Duodenal mucosa (tissue), 2 donors: ENCODE measurements at regions not wholly inside any gene's neighbourhood (a gene's known extent, or its start where the extent isn't known, plus 50 kb on each side); places are given as distances from the start of the nearest gene placed in this dataset.
"Not testable (repeated sequence)": the region's sequence is repeated elsewhere in the genome, so short reads cannot be mapped to it uniquely, and the experiment has no call there.

Experiments
- H3K27ac ChIP-seq: one replicate; pipeline ENCODE4 v1.7.0; 2013; ENCODE audit warnings: low read depth, low read length
- H3K27me3 ChIP-seq, 2 donors: one replicate each; pipeline ENCODE4 v1.7.0; 2013; ENCODE audit warnings: low read length in 2 of 2, control low read depth in 1 of 2; ENCODE audit not compliant: insufficient read depth in 2 of 2, control insufficient read depth in 1 of 2
- H3K36me3 ChIP-seq, 2 donors: one replicate each; pipeline ENCODE4 v1.7.0; 2013; ENCODE audit warnings: low read length in 2 of 2, control low read depth in 1 of 2; ENCODE audit not compliant: insufficient read depth in 2 of 2, control insufficient read depth in 1 of 2
- H3K4me1 ChIP-seq, 2 donors: one replicate each; pipeline ENCODE4 v1.7.0; 2013; ENCODE audit warnings: low read length in 2 of 2, control low read depth in 1 of 2; ENCODE audit not compliant: insufficient read depth in 2 of 2, control insufficient read depth in 1 of 2
- H3K4me3 ChIP-seq, 2 donors: one replicate each; pipeline ENCODE4 v1.7.0; 2013; ENCODE audit warnings: low read length in 2 of 2, low read depth in 1 of 2
- H3K9ac ChIP-seq, 2 donors: one replicate each; pipeline ENCODE4 v1.7.0; 2013; ENCODE audit warnings: low read length in 2 of 2, low read depth in 1 of 2
- H3K9me3 ChIP-seq, 2 donors: one replicate each; pipeline ENCODE4 v1.7.0; 2013; ENCODE audit warnings: low read length in 2 of 2, control low read depth in 1 of 2; ENCODE audit not compliant: control insufficient read depth in 1 of 2

GRCh38 chr5:67997892-67998457, 217.6 kb upstream of the PIK3R1 start:
- Histone ChIP-seq H3K36me3 (no peaks in the 10 kb centered on the region), H3K27me3 (no peaks in the 10 kb centered on the region), H3K27ac (no peak overlapping the region), H3K4me1 (peaks cover 7 to 9% of the 10 kb centered on the region in 2 donors), H3K9ac (no peak overlapping the region), H3K9me3 (no peaks in the 10 kb centered on the region), H3K4me3 (no peak overlapping the region)

DNA sequence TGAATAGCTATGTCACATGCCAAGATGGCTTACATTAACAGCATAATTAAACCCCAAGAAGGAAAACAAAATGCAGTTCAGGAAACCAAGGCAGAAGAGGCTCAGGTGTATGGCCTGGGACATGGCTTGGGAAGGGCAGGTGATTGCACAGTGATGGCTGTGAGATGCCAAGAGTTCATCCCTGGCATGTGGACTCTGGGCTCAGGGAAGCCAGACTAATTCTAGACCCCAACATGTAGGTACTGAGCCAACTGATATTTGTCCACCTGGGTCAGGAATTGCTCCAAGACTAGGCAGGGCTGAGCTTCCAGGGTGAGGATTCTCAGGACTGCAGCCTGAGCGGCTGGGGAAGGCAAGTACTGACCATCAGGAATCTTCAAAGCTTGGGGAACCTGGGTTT, 218.4 kb upstream of the PIK3R1 start:
- Histone ChIP-seq H3K4me1 (peaks cover 7 to 9% of the 10 kb centered on the region in 2 donors), H3K9me3 (no peaks in the 10 kb centered on the region), H3K4me3 (no peak overlapping the region), H3K36me3 (no peaks in the 10 kb centered on the region), H3K27me3 (no peaks in the 10 kb centered on the region), H3K9ac (no peak overlapping the region), H3K27ac (no peak overlapping the region)

DNA sequence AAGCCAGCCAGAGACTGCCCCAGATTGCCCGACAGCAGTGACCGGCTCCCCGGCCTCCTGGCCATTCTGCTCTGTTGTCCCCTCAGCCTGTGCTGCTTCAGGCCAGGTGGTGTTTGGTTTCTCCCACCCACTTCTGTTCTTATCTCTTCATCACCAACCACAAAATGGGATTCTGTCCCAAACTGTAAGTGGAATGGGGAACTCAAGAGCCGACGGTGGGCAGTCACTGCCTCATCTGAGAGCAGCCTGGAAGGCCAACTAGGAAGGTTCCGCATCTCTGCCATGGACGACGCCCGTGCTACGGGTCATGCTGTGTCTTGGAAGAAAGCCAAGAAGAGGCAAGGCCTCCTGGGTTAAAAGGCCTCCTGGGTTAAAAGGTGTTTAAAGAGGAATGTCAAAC, 219.0 kb upstream of the PIK3R1 start:
- no peak overlapping the region for H3K9ac ChIP-seq
- H3K27me3 ChIP-seq, result no peaks in the 10 kb centered on the region
- H3K27ac ChIP-seq, result no peak overlapping the region
- no peak overlapping the region for H3K4me3 ChIP-seq
- no peaks in the 10 kb centered on the region for H3K36me3 ChIP-seq
- H3K4me1 ChIP-seq, result peaks cover 7 to 9% of the 10 kb centered on the region in 2 donors
- no peaks in the 10 kb centered on the region for H3K9me3 ChIP-seq

GRCh38 chr5:67992923-67993322, 222.6 kb upstream of the PIK3R1 start:
- Histone ChIP-seq H3K4me3 (no peak overlapping the region), H3K27me3 (no peaks in the 10 kb centered on the region), H3K27ac (no peak overlapping the region), H3K9me3 (no peaks in the 10 kb centered on the region), H3K9ac (no peak overlapping the region), H3K4me1 (peaks cover 4 to 9% of the 10 kb centered on the region in 2 donors), H3K36me3 (no peaks in the 10 kb centered on the region)

- H3K27me3 ChIP-seq, result no peaks in the 10 kb centered on the region
These were observed 226.1 kb upstream of the PIK3R1 start for GRCh38 chr5:67989456-67989855.

DNA sequence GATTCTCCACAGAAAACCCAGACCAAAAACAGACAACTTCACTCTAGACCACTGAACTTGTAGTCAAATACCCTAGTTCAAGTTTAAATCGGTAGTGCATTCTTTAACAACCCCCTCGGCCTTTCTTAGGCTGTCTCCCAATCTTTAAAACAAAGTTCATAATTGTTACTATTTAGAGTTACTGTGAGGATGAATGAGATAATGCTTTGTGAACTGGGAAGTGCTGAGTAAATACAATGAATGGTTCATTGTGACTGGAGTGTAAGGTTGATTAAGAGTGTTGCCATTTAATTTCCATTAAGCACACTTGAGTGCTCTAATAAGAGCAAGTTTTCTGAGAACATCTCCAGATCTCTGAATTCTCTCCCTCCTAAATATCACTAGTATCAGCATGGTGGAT, 228.8 kb upstream of the PIK3R1 start:
- H3K4me1 ChIP-seq, result peaks cover 4 to 9% of the 10 kb centered on the region in 2 donors
- H3K27ac ChIP-seq, result no peak overlapping the region
- no peak overlapping the region for H3K9ac ChIP-seq
- no peak overlapping the region for H3K4me3 ChIP-seq
- no peaks in the 10 kb centered on the region for H3K36me3 ChIP-seq
- H3K27me3 ChIP-seq, result no peaks in the 10 kb centered on the region
- H3K9me3 ChIP-seq, result no peaks in the 10 kb centered on the region

More at GRCh38 chr5:67989456-67989855, 226.1 kb upstream of the PIK3R1 start:
- no peak overlapping the region for H3K9ac ChIP-seq
- H3K9me3 ChIP-seq, result no peaks in the 10 kb centered on the region
- H3K4me1 ChIP-seq, result peaks cover 4 to 9% of the 10 kb centered on the region in 2 donors
- H3K36me3 ChIP-seq, result no peaks in the 10 kb centered on the region
- no peak overlapping the region for H3K27ac ChIP-seq
- no peak overlapping the region for H3K4me3 ChIP-seq

GRCh38 chr5:67985686-67986387, 229.7 kb upstream of the PIK3R1 start:
- Histone ChIP-seq H3K4me3 (no peak overlapping the region), H3K36me3 (no peaks in the 10 kb centered on the region), H3K9me3 (no peaks in the 10 kb centered on the region), H3K27ac (no peak overlapping the region), H3K4me1 (peaks cover 4 to 9% of the 10 kb centered on the region in 2 donors), H3K27me3 (no peaks in the 10 kb centered on the region), H3K9ac (no peak overlapping the region)

GRCh38 chr5:67984546-67984945, 231.0 kb upstream of the PIK3R1 start:
- Histone ChIP-seq H3K27me3 (no peaks in the 10 kb centered on the region), H3K9me3 (no peaks in the 10 kb centered on the region)

GRCh38 chr5:67983251-67984110, 232.1 kb upstream of the PIK3R1 start:
- no peak overlapping the region for H3K9ac ChIP-seq
- H3K4me1 ChIP-seq, result peaks cover 0 to under 1% of the 10 kb centered on the region in 2 donors
- H3K27me3 ChIP-seq, result no peaks in the 10 kb centered on the region
- H3K27ac ChIP-seq, result no peak overlapping the region
- no peak overlapping the region for H3K4me3 ChIP-seq
- no peaks in the 10 kb centered on the region for H3K9me3 ChIP-seq
- no peaks in the 10 kb centered on the region for H3K36me3 ChIP-seq

More at GRCh38 chr5:67984546-67984945, 231.0 kb upstream of the PIK3R1 start:
- no peak overlapping the region for H3K27ac ChIP-seq
- H3K4me1 ChIP-seq, result peaks cover 4 to 5% of the 10 kb centered on the region in 2 donors
- no peaks in the 10 kb centered on the region for H3K36me3 ChIP-seq
- no peak overlapping the region for H3K9ac ChIP-seq
- H3K4me3 ChIP-seq, result no peak overlapping the region

GRCh38 chr5:67982160-67982559, 233.4 kb upstream of the PIK3R1 start:
- H3K36me3 ChIP-seq, result not testable (repeated sequence)

More at GRCh38 chr5:67982160-67982559, 233.4 kb upstream of the PIK3R1 start:
- H3K4me1 ChIP-seq, H3K9ac ChIP-seq, H3K4me3 ChIP-seq, H3K27ac ChIP-seq, H3K9me3 ChIP-seq, H3K27me3 ChIP-seq: not testable (repeated sequence)
